Prostate gland (tissue), 2 donors: ENCODE measurements at regions not wholly inside any gene's neighbourhood (a gene's known extent, or its start where the extent isn't known, plus 50 kb on each side); places are given as distances from the start of the nearest gene placed in this dataset.

Experiments
- DNase-seq: peaks from one replicate; pipeline ENCODE4 v3.0.0-alpha.2; 2019; ENCODE audit warnings: low spot score
- H3K27ac ChIP-seq, 2 donors: fragments of 200-600 bp; sonication (generic); 2 replicates each; pipeline ENCODE4 v1.5.1; 2017 to 2019
- H3K27me3 ChIP-seq: fragments of 200-600 bp; sonication (generic); replicated peaks from 2 replicates; pipeline ENCODE4 v1.5.1; 2019; ENCODE audit not compliant: insufficient read depth
- H3K36me3 ChIP-seq, 2 donors: fragments of 200-600 bp; sonication (generic); 1 replicate in 1 of 2; 2 replicates in 1 of 2; pipeline versions ENCODE4 v1.5.1 to v1.8.1; 2017 to 2019
- H3K4me1 ChIP-seq: fragments of 200-600 bp; sonication (generic); replicated peaks from 2 replicates; pipeline ENCODE4 v1.5.1; 2019
- H3K4me3 ChIP-seq, 2 donors: fragments of 200-600 bp; sonication (generic); 2 replicates each; pipeline ENCODE4 v1.5.1; 2017 to 2019
- H3K9me3 ChIP-seq: fragments of 200-600 bp; sonication (generic); 2 replicates; pipeline ENCODE4 v1.5.1; 2017
- POLR2A ChIP-seq: fragments of 450-650 bp; IDR thresholded peaks from one replicate; pipeline ENCODE4 v1.6.1; 2016; ENCODE audit warnings: antibody characterized with exemption, mild to moderate bottlenecking
- POLR2AphosphoS5 ChIP-seq: sonication (generic); formaldehyde crosslinking; IDR thresholded peaks from one replicate; pipeline ENCODE4 v1.6.1; 2017; ENCODE audit warnings: antibody characterized with exemption
- WGBS: methylation state at CpG from one replicate; pipeline ENCODE4 v1.1.5; 2018; 5-methylcytosine and 5-hydroxymethylcytosine counted together
- intact Hi-C: fragments of 100-400 bp; cut with DNase I; formaldehyde crosslinking; loops from one replicate; pipeline ENCODE4 v1.14.2; 2022
- TF ChIP-seq, protein P1 (sequence below), 4 experiments: fragments of 200-600 bp in 2 of 4; fragments of 450-650 bp in 2 of 4; sonication (generic) in 2 of 4; IDR thresholded peaks; 1 replicate in 3 of 4; 2 replicates in 1 of 4; pipeline ENCODE4 v1.5.1; 2016 to 2019; ENCODE audit warnings: antibody characterized with exemption in 4 of 4, mild to moderate bottlenecking in 2 of 4, moderate library complexity in 2 of 4

DNA sequence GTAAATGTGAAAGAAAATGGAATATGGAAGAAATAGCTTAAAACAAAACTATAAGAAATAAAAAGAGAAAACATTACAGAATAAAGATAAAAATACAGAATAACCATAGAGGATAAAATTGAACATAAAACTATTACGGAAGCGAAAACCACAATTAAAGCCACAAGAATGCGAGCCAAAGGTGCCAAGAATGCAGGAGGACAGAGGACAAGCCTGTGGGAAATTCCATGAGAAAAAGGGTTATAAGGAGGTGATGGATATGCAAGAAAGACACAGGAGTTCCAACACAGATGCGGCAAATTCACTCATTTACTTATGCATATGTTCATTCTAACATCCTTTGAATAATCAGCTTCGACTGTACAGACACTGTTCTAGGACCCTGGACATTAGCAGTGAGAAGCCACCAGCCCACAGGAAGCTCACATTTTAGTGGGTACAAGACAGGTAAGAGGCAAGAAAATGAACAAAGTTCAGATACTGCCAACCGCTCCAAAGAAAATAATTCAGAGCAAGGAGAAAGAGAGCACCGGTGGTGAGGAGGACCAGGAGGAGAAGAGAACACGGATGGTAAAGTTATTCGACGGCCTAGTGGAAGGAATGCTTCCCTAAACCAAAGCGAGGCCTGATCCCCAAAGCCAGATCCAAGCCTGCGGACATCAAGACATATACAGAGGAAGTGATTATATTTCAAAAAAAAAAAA is 213.7 kb upstream of the MGMT start:
- no peaks in the 10 kb centered on the region for H3K27me3 ChIP-seq
- no peaks in the 10 kb centered on the region for H3K4me1 ChIP-seq
- DNase-seq: no peak
- H3K36me3 ChIP-seq: no peaks in the 10 kb centered on the region
- H3K9me3 ChIP-seq: no peaks in the 10 kb centered on the region
- H3K4me3 ChIP-seq: no peak overlapping the region
- H3K27ac ChIP-seq: no peak overlapping the region
- intact Hi-C loops: no loop called here
- no peak for TF ChIP-seq POLR2A
- no peak for TF ChIP-seq POLR2AphosphoS5
- TF ChIP-seq, protein P1, sequence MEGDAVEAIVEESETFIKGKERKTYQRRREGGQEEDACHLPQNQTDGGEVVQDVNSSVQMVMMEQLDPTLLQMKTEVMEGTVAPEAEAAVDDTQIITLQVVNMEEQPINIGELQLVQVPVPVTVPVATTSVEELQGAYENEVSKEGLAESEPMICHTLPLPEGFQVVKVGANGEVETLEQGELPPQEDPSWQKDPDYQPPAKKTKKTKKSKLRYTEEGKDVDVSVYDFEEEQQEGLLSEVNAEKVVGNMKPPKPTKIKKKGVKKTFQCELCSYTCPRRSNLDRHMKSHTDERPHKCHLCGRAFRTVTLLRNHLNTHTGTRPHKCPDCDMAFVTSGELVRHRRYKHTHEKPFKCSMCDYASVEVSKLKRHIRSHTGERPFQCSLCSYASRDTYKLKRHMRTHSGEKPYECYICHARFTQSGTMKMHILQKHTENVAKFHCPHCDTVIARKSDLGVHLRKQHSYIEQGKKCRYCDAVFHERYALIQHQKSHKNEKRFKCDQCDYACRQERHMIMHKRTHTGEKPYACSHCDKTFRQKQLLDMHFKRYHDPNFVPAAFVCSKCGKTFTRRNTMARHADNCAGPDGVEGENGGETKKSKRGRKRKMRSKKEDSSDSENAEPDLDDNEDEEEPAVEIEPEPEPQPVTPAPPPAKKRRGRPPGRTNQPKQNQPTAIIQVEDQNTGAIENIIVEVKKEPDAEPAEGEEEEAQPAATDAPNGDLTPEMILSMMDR (IDR thresholded peaks at IDR 0.05): no peak
- 83% methylated on average over 12 of the region's 12 CpGs for WGBS

DNA sequence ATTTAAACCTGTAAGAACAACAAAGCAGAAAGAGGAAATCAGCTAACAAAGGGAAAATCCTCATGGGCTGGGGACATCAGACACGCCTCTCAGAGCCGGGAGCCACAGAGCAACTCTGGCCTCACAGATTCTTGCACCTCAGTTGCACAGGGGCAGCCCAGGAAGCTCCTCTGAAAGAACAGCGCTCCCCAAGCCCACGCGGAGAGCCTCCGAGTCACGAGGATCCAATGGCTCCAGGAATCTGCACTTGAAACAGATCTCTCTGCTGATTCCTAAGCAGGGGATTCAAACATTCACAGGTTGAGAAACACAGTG is 213.2 kb upstream of the MGMT start:
- no peaks in the 10 kb centered on the region for H3K4me1 ChIP-seq
- WGBS: 70% methylated on average over 7 of the region's 7 CpGs
- no peaks in the 10 kb centered on the region for H3K36me3 ChIP-seq
- no peak for DNase-seq
- H3K27me3 ChIP-seq: no peaks in the 10 kb centered on the region
- no peak overlapping the region for H3K27ac ChIP-seq
- TF ChIP-seq POLR2AphosphoS5: no peak
- intact Hi-C loops: no loop called here
- no peak overlapping the region for H3K4me3 ChIP-seq
- H3K9me3 ChIP-seq: no peaks in the 10 kb centered on the region

GRCh38 chr10:129258283-129258923 is 208.6 kb upstream of the MGMT start:
- Histone ChIP-seq H3K27ac (no peak overlapping the region), H3K27me3 (no peaks in the 10 kb centered on the region), H3K4me3 (no peak overlapping the region), H3K36me3 (no peaks in the 10 kb centered on the region), H3K4me1 (no peaks in the 10 kb centered on the region), H3K9me3 (no peaks in the 10 kb centered on the region)
- 63% methylated on average over 9 of the region's 9 CpGs for WGBS
- intact Hi-C loops: no loop called here
- DNase-seq: no peak
- TF ChIP-seq POLR2AphosphoS5 (no peak), POLR2A (no peak)
- TF ChIP-seq, protein P1 (IDR thresholded peaks at IDR 0.05): no peak

- intact Hi-C loops: no loop called here
- TF ChIP-seq POLR2A (no peak), POLR2AphosphoS5 (no peak)
- TF ChIP-seq, protein P1 (IDR thresholded peaks at IDR 0.05): no peak
- Histone ChIP-seq H3K36me3 (no peaks in the 10 kb centered on the region), H3K4me1 (no peaks in the 10 kb centered on the region), H3K9me3 (no peaks in the 10 kb centered on the region), H3K4me3 (no peak overlapping the region), H3K27me3 (no peaks in the 10 kb centered on the region), H3K27ac (no peak overlapping the region)
- no peak for DNase-seq
- WGBS: 62% methylated on average over 9 of the region's 9 CpGs
Measured at GRCh38 chr10:129259128-129259815, 207.8 kb upstream of the MGMT start.

DNA sequence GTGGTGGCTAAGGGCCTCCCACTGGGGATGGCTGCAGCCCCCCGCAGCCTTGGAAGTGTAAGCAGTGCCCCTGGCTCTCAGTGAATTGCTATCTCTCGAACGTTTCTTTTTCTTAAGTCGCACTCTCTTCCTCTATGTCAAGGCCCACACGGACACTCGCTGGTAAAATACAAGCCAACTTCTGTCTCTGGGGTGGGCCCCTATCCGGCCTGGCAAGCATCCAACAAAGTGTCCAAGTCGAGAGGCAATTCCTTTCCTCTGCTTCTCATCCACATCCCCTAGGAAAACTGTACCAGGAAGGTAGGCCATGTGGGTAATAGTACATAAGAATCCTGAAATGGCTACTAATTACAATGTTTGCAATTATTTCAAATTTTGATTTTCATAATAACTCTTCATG is 194.9 kb upstream of the MGMT start:
- WGBS: 53% methylated on average over 8 of the region's 8 CpGs
- Histone ChIP-seq H3K4me3 (no peak overlapping the region), H3K27me3 (no peaks in the 10 kb centered on the region), H3K9me3 (no peaks in the 10 kb centered on the region), H3K27ac (no peak overlapping the region), H3K4me1 (no peaks in the 10 kb centered on the region), H3K36me3 (no peaks in the 10 kb centered on the region)
- TF ChIP-seq, protein P1 (IDR thresholded peaks at IDR 0.05): no peak
- TF ChIP-seq POLR2A (no peak), POLR2AphosphoS5 (no peak)
- no peak for DNase-seq
- intact Hi-C loops: no loop called here
